Mucosa of descending colon (tissue), 3 donors: ENCODE measurements at regions not wholly inside any gene's neighbourhood (a gene's known extent, or its start where the extent isn't known, plus 50 kb on each side); places are given as distances from the start of the nearest gene placed in this dataset.
"Not testable (repeated sequence)": the region's sequence is repeated elsewhere in the genome, so short reads cannot be mapped to it uniquely, and the experiment has no call there.

Experiments used
- ATAC-seq: fragments of 200-7000 bp; cut with Tn5 transposase; one replicate; pipeline ENCODE4 v1.9.1; 2020; ENCODE audit warnings: mild to moderate bottlenecking, moderate library complexity
- DNase-seq, 3 donors: peaks; one replicate each; pipeline ENCODE4 v3.0.0-alpha.2; 2020
- H3K36me3 ChIP-seq: fragments of 200-600 bp; one replicate; pipeline ENCODE4 v1.8.0; 2021; ENCODE audit warnings: low read depth, mild to moderate bottlenecking
- H3K4me1 ChIP-seq: fragments of 200-600 bp; one replicate; pipeline ENCODE4 v1.8.0; 2021; ENCODE audit warnings: low read depth, mild to moderate bottlenecking
- H3K4me3 ChIP-seq: fragments of 200-600 bp; one replicate; pipeline ENCODE4 v1.8.0; 2021; ENCODE audit warnings: mild to moderate bottlenecking
- H3K9me3 ChIP-seq: fragments of 200-600 bp; one replicate; pipeline ENCODE4 v1.8.0; 2021; ENCODE audit warnings: mild to moderate bottlenecking
- intact Hi-C, 2 donors: fragments of 100-400 bp; cut with DNase I in 1 of 2; cut with micrococcal nuclease in 1 of 2; formaldehyde crosslinking; loops; one replicate each; pipeline versions ENCODE4 v1.11.0 to v1.11.1; 2022; cut with DNase I, micrococcal nuclease
- TF ChIP-seq, protein P1 (sequence below): fragments of 200-600 bp; IDR thresholded peaks from one replicate; pipeline ENCODE4 v1.8.0; 2022; ENCODE audit warnings: antibody characterized with exemption, mild to moderate bottlenecking
- donor health status: DM: no; HTN: no; CAD: no; lungs with moderate emphysema.
- donor health status: DM: no; HTN: no; CAD: no.
- donor health status: DM: no; HTN: yes; CAD: no.

DNA sequence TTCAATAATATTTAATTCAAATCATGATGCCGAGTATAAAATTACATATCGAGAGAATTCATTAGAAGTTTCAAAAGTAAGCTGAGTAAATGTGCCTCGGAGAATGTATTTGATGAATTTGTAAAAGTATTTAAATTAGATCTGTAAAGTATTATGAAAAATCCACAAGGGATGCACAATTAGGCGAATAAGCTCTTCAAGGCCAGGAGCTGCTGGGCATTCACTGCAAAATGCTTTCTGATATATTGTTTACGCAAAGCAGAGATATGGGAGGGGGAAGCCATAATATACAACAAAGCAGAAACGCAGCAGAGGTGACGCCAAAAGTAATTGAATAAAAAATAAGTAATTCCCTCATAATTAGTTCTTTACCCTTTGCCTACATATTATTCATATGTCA, 1121.5 kb upstream of the TENM3 start:
- H3K36me3 ChIP-seq, result no peaks in the 10 kb centered on the region
- TF ChIP-seq, protein P1, sequence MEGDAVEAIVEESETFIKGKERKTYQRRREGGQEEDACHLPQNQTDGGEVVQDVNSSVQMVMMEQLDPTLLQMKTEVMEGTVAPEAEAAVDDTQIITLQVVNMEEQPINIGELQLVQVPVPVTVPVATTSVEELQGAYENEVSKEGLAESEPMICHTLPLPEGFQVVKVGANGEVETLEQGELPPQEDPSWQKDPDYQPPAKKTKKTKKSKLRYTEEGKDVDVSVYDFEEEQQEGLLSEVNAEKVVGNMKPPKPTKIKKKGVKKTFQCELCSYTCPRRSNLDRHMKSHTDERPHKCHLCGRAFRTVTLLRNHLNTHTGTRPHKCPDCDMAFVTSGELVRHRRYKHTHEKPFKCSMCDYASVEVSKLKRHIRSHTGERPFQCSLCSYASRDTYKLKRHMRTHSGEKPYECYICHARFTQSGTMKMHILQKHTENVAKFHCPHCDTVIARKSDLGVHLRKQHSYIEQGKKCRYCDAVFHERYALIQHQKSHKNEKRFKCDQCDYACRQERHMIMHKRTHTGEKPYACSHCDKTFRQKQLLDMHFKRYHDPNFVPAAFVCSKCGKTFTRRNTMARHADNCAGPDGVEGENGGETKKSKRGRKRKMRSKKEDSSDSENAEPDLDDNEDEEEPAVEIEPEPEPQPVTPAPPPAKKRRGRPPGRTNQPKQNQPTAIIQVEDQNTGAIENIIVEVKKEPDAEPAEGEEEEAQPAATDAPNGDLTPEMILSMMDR, result no peak
- intact Hi-C loops, result no loop called here
- no peak overlapping the region for H3K4me3 ChIP-seq
- no peaks in the 10 kb centered on the region for H3K4me1 ChIP-seq
- no peak for ATAC-seq
- DNase-seq, result no peak
- H3K9me3 ChIP-seq, result no peaks in the 10 kb centered on the region

DNA sequence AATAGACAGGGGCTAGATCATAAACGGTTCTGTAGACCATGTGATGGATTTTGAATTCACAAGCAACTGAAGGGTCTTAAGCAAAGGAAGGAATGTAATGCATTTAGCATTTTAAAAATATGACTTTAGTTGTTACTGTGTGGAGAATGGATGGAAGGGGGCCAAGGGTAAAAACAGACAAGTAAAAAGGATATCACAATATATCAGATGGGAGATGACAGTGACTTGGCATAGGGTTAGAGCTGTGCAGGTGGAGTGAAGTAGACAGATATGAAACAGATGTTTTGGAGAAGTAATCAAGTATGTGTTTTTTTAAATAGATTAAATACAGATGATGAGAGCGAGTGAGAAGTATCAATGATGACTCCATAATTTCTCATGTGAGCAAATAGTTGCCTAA, 1116.0 kb upstream of the TENM3 start:
- Histone ChIP-seq H3K4me3 (no peak overlapping the region), H3K9me3 (peaks cover 4% of the 10 kb centered on the region), H3K36me3 (no peaks in the 10 kb centered on the region), H3K4me1 (no peaks in the 10 kb centered on the region)
- intact Hi-C loops, result no loop called here
- DNase-seq, result no peak
- ATAC-seq, result no peak
- TF ChIP-seq, protein P1, result no peak

DNA sequence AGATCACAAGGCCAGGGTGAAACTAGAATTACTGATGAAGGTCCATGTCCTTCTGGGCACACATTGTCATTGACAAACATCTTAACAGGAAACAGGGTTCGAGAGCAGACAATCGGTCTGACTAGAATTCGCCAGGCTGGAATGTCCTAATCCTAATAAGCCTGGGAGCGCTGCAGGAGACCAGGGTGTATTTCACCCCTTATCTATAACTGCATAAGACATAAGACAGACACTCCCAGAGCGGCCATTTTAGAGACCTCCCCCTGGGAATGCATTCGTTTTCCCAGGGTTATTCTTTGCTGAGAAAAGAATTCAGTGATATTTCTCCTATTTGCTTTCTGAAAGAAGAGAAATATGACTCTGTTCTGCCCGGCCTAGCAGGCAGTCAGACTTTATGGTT, 1112.9 kb upstream of the TENM3 start:
- H3K4me1 ChIP-seq, DNase-seq, ATAC-seq, intact Hi-C loops, H3K9me3 ChIP-seq, H3K4me3 ChIP-seq, H3K36me3 ChIP-seq: not testable (repeated sequence)

DNA sequence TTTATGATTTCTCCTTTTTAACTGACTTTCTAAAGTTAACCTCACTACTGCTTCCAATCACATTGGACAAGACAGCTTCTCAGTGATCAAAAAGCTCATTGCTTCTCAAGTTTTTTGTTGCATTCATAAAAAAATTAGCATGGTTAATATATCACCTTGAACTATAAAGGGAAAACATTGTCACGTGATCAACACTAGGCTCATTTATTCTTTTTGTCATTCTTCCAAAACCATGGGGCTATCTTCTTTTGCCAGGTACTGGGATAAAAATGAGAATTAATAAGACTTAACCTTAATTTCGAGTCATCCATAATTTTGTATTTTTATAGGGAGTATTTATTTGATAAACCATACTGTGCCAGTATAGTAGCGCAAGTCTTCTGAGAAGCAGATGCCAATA, 1105.9 kb upstream of the TENM3 start:
- no peak for DNase-seq
- Histone ChIP-seq H3K4me1 (peaks cover 6% of the 10 kb centered on the region), H3K9me3 (no peaks in the 10 kb centered on the region), H3K36me3 (no peaks in the 10 kb centered on the region), H3K4me3 (no peak overlapping the region)
- intact Hi-C loops, result no loop called here
- TF ChIP-seq, protein P1, result no peak
- no peak for ATAC-seq

DNA sequence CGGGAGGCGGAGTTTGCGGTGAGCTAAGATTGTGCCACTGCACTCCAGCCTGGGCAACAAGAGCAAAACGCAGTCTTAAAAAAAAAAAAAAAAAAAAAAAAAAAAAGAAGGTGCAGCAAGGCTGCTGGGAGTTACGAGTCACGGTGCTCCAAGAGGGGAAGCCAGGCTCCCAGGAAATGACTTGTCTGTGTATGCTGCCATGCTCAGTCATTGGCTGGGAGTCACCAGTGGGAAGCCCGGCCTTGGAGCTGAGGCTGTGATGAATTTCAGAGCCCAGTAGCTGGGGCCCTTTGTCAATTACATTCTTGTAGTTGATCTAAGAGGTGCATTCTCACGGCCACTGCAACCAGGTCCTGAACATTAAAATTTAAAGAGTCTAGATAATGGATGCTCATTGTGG, 1105.1 kb upstream of the TENM3 start:
- H3K4me3 ChIP-seq, result no peak overlapping the region
- H3K4me1 ChIP-seq, result peaks cover 6% of the 10 kb centered on the region
- TF ChIP-seq, protein P1, result no peak
- H3K9me3 ChIP-seq, result no peaks in the 10 kb centered on the region
- ATAC-seq (no peak), DNase-seq (no peak)
- intact Hi-C loops, result no loop called here
- no peaks in the 10 kb centered on the region for H3K36me3 ChIP-seq

DNA sequence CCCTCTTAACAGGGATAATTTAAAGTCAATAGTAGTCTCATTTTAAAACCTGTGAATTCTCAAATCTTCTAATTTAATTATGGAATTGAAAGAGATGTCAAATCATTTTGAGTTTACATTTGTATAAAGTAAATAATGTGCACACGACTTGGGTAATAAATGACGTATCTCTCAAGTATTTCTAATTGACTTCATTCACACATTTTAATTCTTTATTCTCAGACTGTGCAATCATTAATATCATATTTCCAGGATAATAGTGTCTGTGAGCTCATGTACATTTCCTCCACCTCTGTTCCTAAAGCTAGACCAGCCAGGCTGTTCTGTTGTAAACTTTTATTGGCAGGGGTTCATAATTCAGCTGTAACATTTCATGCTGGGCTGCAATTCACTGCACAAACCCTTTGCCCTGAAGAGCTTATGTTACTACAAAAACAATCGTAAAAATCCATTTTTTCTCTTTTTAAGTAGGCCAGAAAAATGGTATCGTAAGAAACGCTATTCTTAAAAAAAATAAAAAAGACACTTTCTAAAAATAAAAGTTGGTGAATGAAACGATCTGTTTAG, 1103.1 kb upstream of the TENM3 start:
- peaks cover 6% of the 10 kb centered on the region for H3K4me1 ChIP-seq
- ATAC-seq (no peak), DNase-seq (no peak)
- H3K9me3 ChIP-seq, result no peaks in the 10 kb centered on the region
- TF ChIP-seq, protein P1, result no peak
- no peaks in the 10 kb centered on the region for H3K36me3 ChIP-seq
- no peak overlapping the region for H3K4me3 ChIP-seq
- intact Hi-C loops, result no loop called here
